Endothelial cell of umbilical vein (primary cell): ENCODE measurements at regions not wholly inside any gene's neighbourhood (a gene's known extent, or its start where the extent isn't known, plus 50 kb on each side); places are given as distances from the start of the nearest gene placed in this dataset.
"Not testable (repeated sequence)": the region's sequence is repeated elsewhere in the genome, so short reads cannot be mapped to it uniquely, and the experiment has no call there.

Source experiments
- BruUV-seq: library from RNA; stranded (reverse); fragments of 400-500 nt; replicated peaks from 2 replicates; lab custom pipeline; 2021; lab: Mats Ljungman, UMichigan
- CTCF ChIA-PET: fragments of 300-600, 350-600 bp; sonication (Branson Sonifier 250); formaldehyde crosslinking; loops from one replicate; lab custom pipeline; 2021; ENCODE audit warnings: antibody characterized with exemption, inconsistent platforms; lab: Charles Lee
- POLR2A ChIA-PET: fragments of 300-600, 350-600 bp; sonication (Branson Sonifier 250); formaldehyde crosslinking; loops from one replicate; lab custom pipeline; 2021; ENCODE audit warnings: antibody characterized with exemption, inconsistent platforms; lab: Charles Lee
- DNase-seq: peaks from one replicate; pipeline ENCODE4 v3.0.0-alpha.2; 2011; ENCODE audit warnings: low read depth, low spot score
- FAIRE-seq: peaks from 2 replicates; lab custom pipeline; 2011; peaks lifted over from hg19 to GRCh38; lab: Jason Lieb, UNC
- H2AFZ ChIP-seq: 2 replicates; pipeline ENCODE4 v1.6.0; 2012; ENCODE audit warnings: low read depth, low read length, control low read depth, inconsistent platforms
- H3K27ac ChIP-seq: 2 replicates; pipeline ENCODE4 v1.5.1; 2011; ENCODE audit warnings: low read depth, mild to moderate bottlenecking, control low read depth, low read length, moderate library complexity; ENCODE audit not compliant: insufficient read depth
- H3K27me3 ChIP-seq, 2 experiments: 2 replicates each; pipeline versions ENCODE4 v1.6.0 to v1.6.1; 2011; ENCODE audit warnings: low read length in 2 of 2, mixed read lengths in 1 of 2; ENCODE audit not compliant: control insufficient read depth in 2 of 2, insufficient read depth in 2 of 2
- H3K36me3 ChIP-seq, 2 experiments: 2 replicates in 1 of 2; 3 replicates in 1 of 2; pipeline ENCODE4 v1.5.1; 2011; ENCODE audit warnings: low read length in 2 of 2, mild to moderate bottlenecking in 1 of 2, moderate library complexity in 1 of 2; ENCODE audit not compliant: control insufficient read depth in 2 of 2, insufficient read depth in 2 of 2; ENCODE audit errors: extremely low read depth in 1 of 2
- H3K4me1 ChIP-seq: 3 replicates; pipeline ENCODE4 v1.5.1; 2011; ENCODE audit warnings: mild to moderate bottlenecking, low read length; ENCODE audit not compliant: control insufficient read depth, insufficient read depth; ENCODE audit errors: extremely low read depth
- H3K4me2 ChIP-seq: 2 replicates; pipeline ENCODE4 v1.6.1; 2011; ENCODE audit warnings: low read length, control low read depth, mixed read lengths; ENCODE audit not compliant: insufficient read depth
- H3K4me3 ChIP-seq, 3 experiments: fragments of 200-600 bp in 1 of 3; sonication (generic), shearing (Covaris generic) in 1 of 3; replicated peaks in 1 of 3; 2 replicates each; pipeline ENCODE4 v1.5.1; 2011 to 2016; ENCODE audit warnings: control low read depth in 3 of 3, low read length in 3 of 3, mild to moderate bottlenecking in 2 of 3, inconsistent platforms in 1 of 3, low read depth in 1 of 3, moderate library complexity in 1 of 3; ENCODE audit not compliant: insufficient read depth in 1 of 3
- H3K79me2 ChIP-seq: 2 replicates; pipeline ENCODE4 v1.6.0; 2012; ENCODE audit warnings: low read length, inconsistent platforms; ENCODE audit not compliant: control insufficient read depth, insufficient read depth
- H3K9ac ChIP-seq: replicated peaks from 2 replicates; pipeline ENCODE3; 2011; ENCODE audit warnings: low read length, control low read depth; ENCODE audit not compliant: insufficient read depth; ENCODE audit errors: extremely low read depth
- H3K9me1 ChIP-seq: replicated peaks from 3 replicates; pipeline ENCODE4 v1.6.0; 2011; ENCODE audit warnings: mild to moderate bottlenecking, low read length; ENCODE audit not compliant: control insufficient read depth, insufficient read depth; ENCODE audit errors: extremely low read depth
- H3K9me3 ChIP-seq: replicated peaks from 2 replicates; pipeline ENCODE4 v1.5.1; 2012; ENCODE audit warnings: low read length, inconsistent platforms; ENCODE audit not compliant: control insufficient read depth, insufficient read depth
- H4K20me1 ChIP-seq: replicated peaks from 2 replicates; pipeline ENCODE3; 2011; ENCODE audit warnings: mild to moderate bottlenecking, low read length; ENCODE audit not compliant: control insufficient read depth, insufficient read depth; ENCODE audit errors: extremely low read depth
- EZH2 ChIP-seq: IDR thresholded peaks from 2 replicates; pipeline ENCODE4 v1.6.1; 2012; ENCODE audit warnings: borderline replicate concordance, low read depth, mild to moderate bottlenecking, moderate library complexity, low read length, inconsistent platforms; ENCODE audit not compliant: severe bottlenecking
- FOS ChIP-seq: IDR thresholded peaks from 2 replicates; pipeline ENCODE4 v1.6.1; 2011; ENCODE audit warnings: mild to moderate bottlenecking, low read length, moderate library complexity, borderline replicate concordance; ENCODE audit not compliant: insufficient read depth
- GATA2 ChIP-seq: IDR thresholded peaks from 2 replicates; pipeline ENCODE4 v1.7.0; 2011; ENCODE audit warnings: low read depth, mild to moderate bottlenecking, moderate library complexity, mixed read lengths, low read length; ENCODE audit not compliant: insufficient read length, insufficient read depth
- JUN ChIP-seq: IDR thresholded peaks from 2 replicates; pipeline ENCODE4 v1.6.1; 2011; ENCODE audit warnings: borderline replicate concordance, low read depth; ENCODE audit not compliant: insufficient read length, insufficient read depth
- MAX ChIP-seq: IDR thresholded peaks from 2 replicates; pipeline ENCODE4 v1.6.1; 2011; ENCODE audit not compliant: insufficient read depth, insufficient read length
- MYC ChIP-seq: IDR thresholded peaks from one replicate; pipeline ENCODE4 v1.6.1; 2011; ENCODE audit warnings: mild to moderate bottlenecking, low read depth, low read length
- POLR2A ChIP-seq: IDR thresholded peaks from 2 replicates; pipeline ENCODE4 v1.6.1; 2012; ENCODE audit warnings: low read depth, mild to moderate bottlenecking, control low read depth, low read length
- POLR2AphosphoS5 ChIP-seq: IDR thresholded peaks from 2 replicates; pipeline ENCODE4 v1.6.1; 2012; ENCODE audit warnings: low read depth, mild to moderate bottlenecking, control low read depth, low read length, moderate library complexity; ENCODE audit not compliant: insufficient read depth
- dilution Hi-C: fragments of 300-500 bp; cut with MboI; formaldehyde crosslinking; loops from one replicate; pipeline ENCODE4 v1.15.0; 2019; ENCODE audit warnings: low sequenced_read_pairs; ENCODE audit not compliant: extremely low pct_ligation_motif_present
- intact Hi-C: fragments of 100-400 bp; cut with micrococcal nuclease; formaldehyde crosslinking; loops from one replicate; pipeline ENCODE4 v1.10.0; 2022
- TF ChIP-seq, protein P1 (sequence below), 2 donors: IDR thresholded peaks; 1 replicate in 1 of 2; 2 replicates in 1 of 2; pipeline ENCODE4 v1.5.1; 2011; ENCODE audit warnings: low read length in 2 of 2, mild to moderate bottlenecking in 2 of 2, moderate library complexity in 2 of 2, control low read depth in 1 of 2, inconsistent platforms in 1 of 2, low read depth in 1 of 2; ENCODE audit not compliant: insufficient read depth in 1 of 2; ENCODE audit errors: extremely low read depth in 1 of 2

DNA sequence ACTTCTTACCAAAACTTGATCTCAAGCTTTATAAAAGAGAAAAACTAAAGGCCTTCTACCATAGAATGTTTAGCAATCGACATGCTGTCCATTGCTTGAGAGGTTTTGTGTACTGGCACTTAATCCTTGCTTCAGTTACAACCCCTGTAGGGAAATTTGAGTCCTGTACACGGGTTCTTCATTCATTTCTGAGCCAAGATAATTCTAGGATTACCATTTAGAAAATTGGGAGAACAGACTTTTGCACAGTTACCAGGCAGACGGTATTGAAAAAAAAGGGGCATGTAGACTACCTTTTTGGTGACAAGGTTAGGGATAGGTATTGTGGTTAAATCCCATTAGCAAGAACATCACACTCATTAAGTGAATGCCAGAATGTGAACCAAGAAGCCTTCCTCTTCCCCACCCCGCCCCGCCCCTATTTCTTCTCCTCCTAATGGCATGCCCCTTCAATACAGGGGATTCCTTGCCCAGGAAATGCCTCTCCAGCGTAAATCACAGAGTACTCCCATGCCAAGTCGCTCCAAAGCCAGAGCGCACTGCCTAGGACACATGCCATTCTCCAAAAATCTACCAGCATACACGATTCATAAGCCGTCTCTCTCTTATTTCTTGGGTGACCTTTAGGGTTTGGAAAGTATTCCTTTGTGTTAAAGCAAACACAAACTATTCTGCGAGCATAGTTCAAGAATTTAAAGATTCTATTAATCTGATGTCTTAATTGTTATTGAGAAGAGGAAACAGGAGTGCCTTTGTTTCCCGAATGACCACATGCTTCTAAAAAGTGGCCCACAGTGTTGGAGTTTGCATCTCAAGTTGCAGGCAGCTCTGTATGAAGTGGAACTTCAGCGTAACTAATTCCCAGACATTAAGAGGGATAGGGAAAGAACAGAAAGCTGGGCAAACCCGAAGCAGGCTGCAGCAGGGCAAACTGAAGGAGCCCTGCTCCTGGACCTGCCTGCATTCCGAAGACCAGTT lies 164.0 kb upstream of the NR2F2 start:
- FAIRE-seq (no peak), DNase-seq (no peak)
- H3K4me3 ChIP-seq: no peak overlapping the region
- H3K4me2 ChIP-seq: no peak overlapping the region
- H3K4me1 ChIP-seq: peaks cover 7% of the 10 kb centered on the region
- CTCF ChIA-PET: no interaction called here
- no peaks in the 10 kb centered on the region for H3K79me2 ChIP-seq
- H3K9me3 ChIP-seq: no peaks in the 10 kb centered on the region
- H3K27ac ChIP-seq: no peak overlapping the region
- H4K20me1 ChIP-seq: no peaks in the 10 kb centered on the region
- no peak overlapping the region for H3K9ac ChIP-seq
- no peak overlapping the region for H2AFZ ChIP-seq
- no peaks in the 10 kb centered on the region for H3K27me3 ChIP-seq
- H3K9me1 ChIP-seq: no peaks in the 10 kb centered on the region
- intact Hi-C loops (loop anchor here (10.0 kb wide), 1 partner anchor 1322 kb away; no protein-coding TSS in a partner anchor), dilution Hi-C loops (no loop called here)
- no peak for TF ChIP-seq MYC
- no peak for TF ChIP-seq FOS
- no peak for TF ChIP-seq MAX
- no peak for TF ChIP-seq EZH2
- TF ChIP-seq GATA2: no peak
- TF ChIP-seq POLR2AphosphoS5: no peak
- TF ChIP-seq, protein P1, sequence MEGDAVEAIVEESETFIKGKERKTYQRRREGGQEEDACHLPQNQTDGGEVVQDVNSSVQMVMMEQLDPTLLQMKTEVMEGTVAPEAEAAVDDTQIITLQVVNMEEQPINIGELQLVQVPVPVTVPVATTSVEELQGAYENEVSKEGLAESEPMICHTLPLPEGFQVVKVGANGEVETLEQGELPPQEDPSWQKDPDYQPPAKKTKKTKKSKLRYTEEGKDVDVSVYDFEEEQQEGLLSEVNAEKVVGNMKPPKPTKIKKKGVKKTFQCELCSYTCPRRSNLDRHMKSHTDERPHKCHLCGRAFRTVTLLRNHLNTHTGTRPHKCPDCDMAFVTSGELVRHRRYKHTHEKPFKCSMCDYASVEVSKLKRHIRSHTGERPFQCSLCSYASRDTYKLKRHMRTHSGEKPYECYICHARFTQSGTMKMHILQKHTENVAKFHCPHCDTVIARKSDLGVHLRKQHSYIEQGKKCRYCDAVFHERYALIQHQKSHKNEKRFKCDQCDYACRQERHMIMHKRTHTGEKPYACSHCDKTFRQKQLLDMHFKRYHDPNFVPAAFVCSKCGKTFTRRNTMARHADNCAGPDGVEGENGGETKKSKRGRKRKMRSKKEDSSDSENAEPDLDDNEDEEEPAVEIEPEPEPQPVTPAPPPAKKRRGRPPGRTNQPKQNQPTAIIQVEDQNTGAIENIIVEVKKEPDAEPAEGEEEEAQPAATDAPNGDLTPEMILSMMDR (IDR thresholded peaks at IDR 0.05; ENCODE audit: extremely low read depth in 1 of 2, insufficient read depth in 1 of 2, low read depth in 1 of 2, low read length in 2 of 2): no peak
- no peak for TF ChIP-seq POLR2A
- no peak for TF ChIP-seq JUN
- BruUV-seq: no TSS peak
- POLR2A ChIA-PET: interaction anchor here (0.5 to 0.6 kb wide), 2 partner anchors 85 to 1382 kb away, joined by 3 read pairs; no protein-coding TSS in a partner anchor
- H3K36me3 ChIP-seq: no peaks in the 10 kb centered on the region

GRCh38 chr15:96170616-96170978 lies 159.9 kb upstream of the NR2F2 start:
- BruUV-seq, H3K9ac ChIP-seq, H3K27ac ChIP-seq, H3K4me2 ChIP-seq, H3K4me1 ChIP-seq, DNase-seq, POLR2A ChIA-PET, H4K20me1 ChIP-seq, H3K9me1 ChIP-seq, H3K9me3 ChIP-seq, FAIRE-seq, H3K4me3 ChIP-seq, H3K79me2 ChIP-seq, H2AFZ ChIP-seq, CTCF ChIA-PET, H3K36me3 ChIP-seq, H3K27me3 ChIP-seq, dilution Hi-C loops, intact Hi-C loops: not testable (repeated sequence)
